ENCODE measurements at regions not wholly inside any gene's neighbourhood (a gene's known extent, or its start where the extent isn't known, plus 50 kb on each side); places are given as distances from the start of the nearest gene placed in this dataset.
"Not testable (repeated sequence)": the region's sequence is repeated elsewhere in the genome, so short reads cannot be mapped to it uniquely, and the experiment has no call there.

DNA sequence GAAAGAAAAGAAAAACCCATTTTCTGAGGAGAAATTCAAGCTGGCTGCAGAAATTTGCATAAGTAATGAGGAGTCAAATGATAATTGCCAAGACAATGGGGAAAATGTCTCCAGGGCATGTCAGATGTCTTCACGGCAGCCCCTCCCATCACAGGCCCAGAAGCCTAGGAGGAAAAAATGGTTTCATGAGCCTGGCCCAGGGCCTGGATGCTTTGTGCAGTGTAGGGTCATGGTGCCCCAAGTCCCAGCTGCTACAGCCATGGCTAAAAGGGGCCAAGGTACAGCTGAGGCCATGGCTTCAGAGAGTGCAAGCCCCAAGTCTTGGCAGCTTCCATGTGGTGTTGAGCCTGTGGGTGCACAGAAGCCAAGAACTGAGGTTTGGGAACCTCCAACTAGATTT, 283.9 kb upstream of the PREP start:
- DNase-seq: not testable (repeated sequence)

DNA sequence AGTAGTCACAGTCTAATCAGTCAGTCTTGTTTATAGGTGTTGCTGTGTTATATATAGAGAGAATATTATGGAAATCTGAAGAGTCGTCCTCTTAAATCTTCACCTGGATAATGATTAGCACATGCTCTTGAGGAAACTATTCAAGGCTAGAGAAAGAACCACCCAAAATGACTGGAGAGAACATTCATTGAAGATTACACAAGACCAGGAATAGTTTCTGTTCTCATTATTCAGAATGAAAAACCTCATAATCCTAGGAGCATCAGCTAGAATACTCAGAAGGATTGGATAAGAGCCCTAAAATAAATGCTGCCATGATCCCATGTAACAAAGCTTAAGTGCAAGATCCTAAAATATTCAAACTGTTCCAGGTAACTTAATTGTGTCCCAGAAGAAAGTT, 278.2 kb upstream of the PREP start:
- DNase-seq: no peak

DNA sequence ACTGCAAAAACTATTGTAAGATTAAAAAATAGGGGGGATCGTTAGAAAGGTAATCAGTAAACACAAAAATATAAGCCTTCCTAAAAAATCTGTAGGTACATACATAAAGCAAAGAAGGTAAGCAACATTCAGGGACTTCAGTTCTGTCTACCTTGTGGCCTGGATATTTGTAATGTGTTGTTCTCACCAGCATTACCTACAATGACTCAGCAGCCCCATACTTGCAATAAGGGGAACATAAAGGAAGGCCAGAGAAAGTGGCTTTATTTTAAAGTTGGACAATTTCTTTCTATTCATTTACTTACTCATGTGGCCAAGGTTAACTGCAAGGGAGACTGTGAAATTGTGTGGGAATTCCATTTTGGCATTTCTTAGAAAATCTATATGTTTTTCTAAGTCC, 277.2 kb upstream of the PREP start:
- no peak for DNase-seq

DNA sequence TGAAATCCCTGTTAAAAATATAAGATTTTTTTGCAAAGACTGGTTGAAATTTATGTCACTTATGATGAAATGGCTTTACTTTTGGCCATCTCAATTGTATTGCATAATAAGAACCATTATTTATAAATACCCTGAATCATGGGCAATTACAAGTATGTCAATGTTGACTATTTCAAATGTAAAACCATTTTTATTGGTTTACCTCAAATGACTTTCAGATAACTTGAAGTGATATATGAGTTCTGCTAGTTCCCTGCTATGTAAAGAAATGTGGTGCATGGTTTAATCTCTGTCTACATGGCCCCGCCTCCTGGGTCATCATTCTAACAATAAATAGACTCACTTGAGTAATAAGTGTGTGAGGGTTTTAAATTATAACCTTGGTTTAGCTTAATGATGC, 275.6 kb upstream of the PREP start:
- DNase-seq: no peak

DNA sequence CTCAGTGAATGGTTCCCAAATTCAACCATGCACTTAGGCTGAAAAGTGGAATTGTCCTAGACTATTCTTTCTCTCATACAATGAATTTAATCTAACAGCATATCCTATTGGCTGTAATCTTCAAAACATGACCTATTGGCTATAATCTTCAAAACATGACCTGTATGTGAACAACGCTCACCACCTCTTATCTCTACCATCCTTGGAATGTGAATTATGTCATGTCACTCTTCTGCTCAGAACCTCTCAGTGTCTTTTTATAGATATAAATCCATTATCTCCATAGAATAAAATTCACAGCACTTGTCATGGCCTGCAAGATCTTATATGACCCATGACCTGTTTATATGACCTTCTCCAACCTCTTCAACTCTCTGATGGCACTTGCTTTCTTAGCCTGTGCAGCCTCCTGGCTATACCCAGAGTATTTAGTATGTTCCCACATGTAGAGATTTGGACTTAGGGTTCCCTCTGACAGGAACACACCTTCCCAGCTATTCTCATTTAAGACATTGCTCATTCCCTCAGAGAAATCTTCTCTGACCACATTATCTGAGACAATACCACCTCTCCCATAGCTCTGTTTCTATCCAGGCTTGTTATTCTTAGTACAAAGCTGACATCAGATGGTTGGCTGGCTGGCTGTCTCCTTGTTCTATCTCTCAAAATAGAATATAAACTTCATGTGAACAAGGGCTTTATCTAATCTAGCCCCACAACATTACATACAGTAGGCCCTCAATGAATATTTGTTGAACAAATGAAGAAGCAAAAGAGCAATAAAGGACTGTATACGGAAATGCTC, 275.0 kb upstream of the PREP start:
- DNase-seq: no peak

DNA sequence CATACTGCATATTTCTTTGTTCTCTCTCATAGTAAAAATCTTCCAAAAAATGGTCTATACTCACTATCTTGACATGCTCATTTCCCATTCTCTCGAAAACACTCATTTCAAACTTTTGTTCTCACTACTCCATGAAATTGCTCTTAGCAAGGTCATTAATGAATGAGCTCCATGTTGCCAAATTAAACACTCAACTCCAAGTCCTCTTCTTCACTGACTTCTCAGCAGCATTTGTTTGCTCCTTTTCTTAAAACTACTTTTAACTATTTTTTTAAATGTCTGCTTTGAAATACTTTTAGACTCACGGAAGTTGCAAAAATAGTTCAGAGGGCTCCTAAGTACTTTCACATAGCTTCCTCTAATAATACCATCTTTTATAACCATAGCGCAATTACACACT, 274.0 kb upstream of the PREP start:
- no peak for DNase-seq

DNA sequence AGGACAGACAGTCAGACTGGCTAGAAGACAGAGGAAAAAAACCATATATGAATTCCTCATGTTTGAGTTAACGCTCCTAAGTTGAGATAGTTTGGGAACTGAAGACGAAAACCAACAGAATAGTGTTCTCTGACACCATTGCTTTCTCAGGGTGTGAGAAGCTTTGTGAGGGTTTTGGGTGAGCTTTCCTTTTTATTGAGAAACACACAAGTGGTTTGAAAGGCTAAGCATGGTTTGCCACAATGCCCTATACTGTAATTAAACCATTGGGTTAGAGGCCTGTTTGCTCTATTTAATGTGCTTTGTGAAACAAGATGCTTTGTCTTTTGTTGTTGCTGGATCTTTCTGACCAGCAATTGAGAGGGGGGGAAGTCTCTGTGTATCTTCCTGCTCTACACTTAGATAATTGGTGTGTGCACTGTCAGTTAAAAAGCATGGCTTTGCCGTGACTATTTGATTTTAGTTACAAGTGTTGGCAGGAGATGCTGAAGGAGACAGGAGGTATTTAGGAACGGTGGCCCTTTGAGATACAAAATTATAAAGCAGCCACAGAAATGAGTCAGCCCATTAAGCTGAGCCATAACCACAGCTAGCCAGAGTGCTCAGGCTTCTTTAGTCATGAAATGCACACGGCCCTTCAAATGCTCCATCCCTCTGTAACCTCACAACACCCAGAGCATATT, 273.0 kb upstream of the PREP start:
- no peak for DNase-seq

DNA sequence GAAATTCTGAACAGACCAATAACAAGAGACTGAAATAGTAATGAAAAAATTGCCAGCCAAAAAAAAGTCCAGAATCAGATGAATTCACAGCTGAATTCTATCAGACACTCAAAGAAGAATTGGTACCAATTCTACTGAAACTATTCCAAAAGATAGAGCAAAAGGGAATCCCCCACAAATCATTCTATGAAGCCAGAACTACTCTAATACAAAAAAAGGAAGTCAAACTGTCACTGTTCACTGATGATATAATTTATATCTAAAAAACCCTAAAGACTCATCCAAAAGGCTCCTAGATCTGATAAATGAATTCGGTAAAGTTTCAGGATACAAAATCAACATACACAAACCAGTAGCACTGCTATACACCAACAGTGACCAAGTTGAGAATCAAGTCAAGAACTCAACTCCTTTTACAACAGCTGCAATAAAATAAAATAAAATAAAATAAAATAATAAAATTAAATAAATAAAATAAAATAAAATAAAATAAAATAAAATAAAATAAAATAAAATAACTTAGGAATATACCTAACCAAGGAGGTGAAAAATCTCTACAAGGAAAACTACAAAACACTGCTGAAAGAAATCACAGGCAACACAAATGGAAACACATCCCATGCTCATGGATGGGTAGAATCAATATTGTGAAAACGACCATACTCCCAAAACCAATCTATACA, 270.1 kb upstream of the PREP start:
- not testable (repeated sequence) for DNase-seq

DNA sequence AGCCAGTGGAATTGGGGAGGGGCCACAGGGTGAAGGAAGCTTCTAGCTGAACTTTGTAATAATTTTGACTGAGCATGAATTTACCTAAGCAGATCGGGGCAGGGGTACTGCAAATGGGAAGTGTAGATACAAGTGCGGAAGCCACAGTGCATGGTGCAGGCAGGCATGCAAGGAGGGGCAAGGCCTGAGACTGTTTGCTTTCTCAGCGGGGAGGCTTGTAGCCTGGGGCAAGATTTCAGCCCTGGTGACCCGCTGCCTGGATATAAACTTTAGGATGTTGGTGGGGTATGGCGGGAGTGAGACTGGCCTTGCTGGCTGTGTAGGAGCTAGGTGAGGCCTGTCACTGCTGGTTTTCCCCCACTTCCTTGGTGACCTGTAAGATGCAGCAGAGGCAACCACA, 266.4 kb upstream of the PREP start:
- no peak for DNase-seq

DNA sequence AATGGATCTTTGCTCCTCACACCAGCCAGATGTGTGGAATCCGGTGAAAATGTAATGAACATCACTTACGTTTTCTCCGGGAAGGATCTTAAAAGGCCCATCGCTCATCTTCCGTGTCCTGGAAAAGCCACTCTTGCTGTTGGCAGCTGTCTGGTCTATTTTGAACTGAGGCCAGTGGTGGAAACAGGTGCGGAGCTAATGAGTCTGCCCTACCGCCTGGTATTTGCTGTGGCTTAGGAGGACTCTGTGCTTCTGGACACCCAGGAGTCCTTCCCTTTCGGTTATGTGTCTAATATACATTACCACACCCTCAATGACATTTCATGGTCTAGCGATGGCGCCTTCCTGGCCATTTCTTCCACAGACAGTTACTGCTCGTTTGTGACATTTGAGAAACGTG, 264.2 kb upstream of the PREP start:
- no peak for DNase-seq

DNA sequence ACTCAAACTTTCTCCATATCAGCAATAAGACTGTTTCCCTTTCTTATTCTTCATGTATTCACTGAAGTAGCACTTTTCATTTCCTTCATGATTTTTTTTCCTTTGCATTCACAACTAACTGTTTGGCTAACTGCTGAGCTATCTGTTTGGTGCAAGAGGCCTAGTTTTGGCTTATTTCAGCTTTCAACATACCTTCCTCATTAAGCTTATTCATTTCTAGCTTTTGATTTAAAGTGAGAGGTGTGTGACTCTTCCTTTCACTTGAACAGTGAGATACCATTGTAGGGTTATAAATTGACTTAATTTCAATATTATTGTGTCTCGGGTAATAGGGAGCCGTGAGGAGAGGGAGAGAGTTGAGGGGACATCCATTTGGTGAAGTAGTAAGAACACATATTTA, 262.0 kb upstream of the PREP start:
- no peak for DNase-seq

DNA sequence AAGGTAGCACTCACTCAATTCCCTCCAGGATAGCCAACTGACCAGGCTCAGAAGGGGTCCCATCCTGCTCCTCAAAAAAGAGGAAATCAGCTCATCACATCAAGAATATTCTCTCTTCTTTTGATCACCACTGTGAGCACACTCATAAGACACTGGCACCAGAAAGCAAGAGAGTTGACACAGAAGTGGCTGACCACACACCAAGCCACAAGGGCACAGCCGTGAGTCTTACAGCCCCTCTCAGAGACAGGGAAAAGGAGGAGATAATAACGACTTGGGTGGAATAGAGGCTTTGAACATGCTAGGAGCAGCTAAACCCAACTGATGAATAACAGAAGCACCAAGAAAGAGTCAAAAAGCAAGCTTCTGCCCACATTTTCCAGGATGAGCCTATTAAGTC, 249.1 kb upstream of the PREP start:
- DNase-seq: no peak

DNA sequence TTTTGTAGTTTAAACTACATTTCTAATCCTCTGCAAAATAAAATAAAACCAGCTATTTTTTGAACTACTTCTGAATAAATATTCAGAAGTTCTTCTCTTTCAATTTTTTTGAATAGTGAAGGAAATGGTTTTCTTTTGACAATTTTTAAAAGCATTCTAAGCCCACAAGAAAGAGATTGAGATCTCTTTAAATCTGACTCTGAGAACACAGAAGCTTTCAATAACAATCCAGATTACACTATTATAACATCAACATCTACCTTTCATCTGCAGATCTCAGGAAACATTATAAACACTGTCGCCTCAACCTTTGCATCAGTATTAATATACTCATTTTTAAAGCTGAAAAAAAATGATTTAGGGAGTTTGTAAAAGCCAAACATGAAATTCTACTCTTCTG, 247.5 kb upstream of the PREP start:
- DNase-seq: no peak

DNA sequence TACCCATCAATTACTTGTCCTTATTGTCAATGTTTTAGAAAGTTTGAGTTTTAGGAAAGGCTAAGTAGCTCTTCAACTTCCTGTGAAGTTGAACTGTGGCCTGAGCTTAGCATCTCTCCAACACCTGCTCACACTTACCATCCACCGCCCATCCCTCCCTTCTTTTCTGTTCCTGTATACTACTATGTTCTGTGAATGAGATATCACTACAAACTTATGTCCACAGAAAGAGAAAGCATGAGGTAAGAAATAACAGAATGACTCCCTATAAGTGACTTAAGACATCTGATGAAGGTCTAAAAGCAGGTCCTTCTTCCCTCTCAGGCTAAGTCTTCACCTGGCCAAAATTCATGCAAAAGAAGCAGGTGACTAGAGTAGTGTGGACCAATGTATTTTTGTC, 246.3 kb upstream of the PREP start:
- no peak for DNase-seq

DNA sequence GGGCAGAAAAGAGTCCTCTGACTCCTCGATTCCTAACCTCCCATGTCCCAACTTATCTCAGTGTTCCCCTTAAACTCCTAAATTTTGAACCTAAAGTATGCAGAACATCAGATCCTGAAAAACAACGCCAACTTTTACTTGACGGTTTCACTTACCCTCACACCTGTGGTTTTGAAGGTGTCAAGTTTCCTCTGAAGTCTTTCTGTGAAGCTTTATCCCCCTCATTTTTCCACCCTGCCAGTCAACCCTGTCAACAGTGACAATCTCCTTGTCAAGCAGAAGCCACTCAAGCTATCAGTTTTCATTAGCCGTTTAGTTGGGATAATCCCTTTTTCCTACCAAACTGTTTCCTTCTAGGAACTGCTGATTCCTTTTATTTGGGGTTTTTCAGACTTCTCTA, 245.4 kb upstream of the PREP start:
- no peak for DNase-seq

DNA sequence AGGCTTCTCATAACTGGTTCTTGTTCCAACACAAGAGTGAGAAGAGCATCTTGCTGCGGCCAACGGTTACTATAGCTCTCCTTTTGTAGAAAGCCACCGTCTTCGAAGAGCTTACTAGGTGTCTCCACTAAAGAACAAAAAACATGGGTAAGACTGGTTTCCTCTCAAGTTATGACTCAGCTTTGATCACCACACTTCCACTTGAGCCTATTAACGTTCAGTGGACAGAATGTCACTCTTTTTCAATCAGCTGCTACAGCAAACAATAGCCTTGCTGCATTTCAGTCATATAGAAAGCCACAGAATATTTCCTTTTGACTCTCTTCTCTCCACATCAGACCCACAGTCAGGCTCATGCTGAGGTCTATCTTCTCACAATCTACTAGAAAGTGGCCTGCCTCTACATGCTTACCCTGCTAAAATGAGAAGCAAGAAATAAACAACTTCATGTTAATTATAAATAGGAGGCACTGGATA, 243.5 kb upstream of the PREP start:
- no peak for DNase-seq

DNA sequence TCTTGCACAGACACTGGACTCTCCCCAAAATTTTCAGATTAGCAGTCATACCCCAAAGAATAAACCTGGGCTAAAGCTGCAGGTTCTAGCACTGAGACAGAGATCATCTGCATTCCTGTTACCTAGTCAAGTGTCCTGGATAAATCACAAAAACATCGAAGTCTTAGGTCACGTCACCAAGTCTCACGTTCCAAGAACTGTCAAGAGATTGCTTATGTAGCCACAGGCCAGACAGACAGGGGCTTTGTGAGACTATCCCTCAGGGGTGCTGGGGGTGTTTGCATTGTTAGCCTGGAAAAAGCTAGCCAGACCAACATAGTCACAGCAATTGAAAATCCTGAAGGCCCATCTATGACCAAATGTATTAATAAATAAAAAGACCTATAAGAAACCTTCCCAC, 243.1 kb upstream of the PREP start:
- DNase-seq: no peak

DNA sequence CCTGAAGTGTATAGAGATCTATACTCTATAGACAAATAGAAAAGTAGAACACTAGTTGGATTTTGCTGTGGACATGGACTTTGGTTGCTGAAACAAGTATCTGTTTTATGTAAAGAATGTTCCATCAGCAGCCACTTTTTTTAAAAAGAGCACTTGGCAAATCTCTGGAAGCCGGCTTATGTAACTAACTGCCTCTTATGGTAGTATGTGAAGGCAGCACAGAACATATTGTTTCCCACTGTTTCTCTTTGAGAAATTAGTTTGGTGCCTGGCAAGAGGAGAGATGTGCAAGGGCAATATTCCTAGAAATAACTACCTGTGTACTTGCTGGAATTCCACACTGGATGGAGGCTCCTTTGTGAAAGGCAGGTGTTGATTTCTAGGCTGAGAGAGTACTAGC, 242.3 kb upstream of the PREP start:
- DNase-seq: no peak

DNA sequence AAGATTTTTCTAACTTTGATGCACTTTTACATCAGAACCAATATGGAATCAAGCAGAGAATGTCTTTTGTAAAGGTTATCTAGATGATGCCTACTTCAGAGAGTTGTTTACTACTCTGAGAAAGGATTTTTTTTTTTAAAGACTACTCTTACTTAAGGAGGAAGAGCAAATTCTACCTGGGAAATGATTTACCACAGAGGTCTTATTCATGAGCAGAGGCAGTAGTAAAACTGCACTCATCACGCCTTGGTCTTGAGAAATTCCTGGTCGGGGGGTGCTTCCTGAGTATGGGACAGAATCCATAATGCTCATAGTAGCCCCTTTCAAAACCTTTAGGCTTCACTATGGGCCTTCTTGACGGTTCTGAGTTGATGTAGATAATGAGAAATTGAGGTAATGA, 241.8 kb upstream of the PREP start:
- no peak for DNase-seq

DNA sequence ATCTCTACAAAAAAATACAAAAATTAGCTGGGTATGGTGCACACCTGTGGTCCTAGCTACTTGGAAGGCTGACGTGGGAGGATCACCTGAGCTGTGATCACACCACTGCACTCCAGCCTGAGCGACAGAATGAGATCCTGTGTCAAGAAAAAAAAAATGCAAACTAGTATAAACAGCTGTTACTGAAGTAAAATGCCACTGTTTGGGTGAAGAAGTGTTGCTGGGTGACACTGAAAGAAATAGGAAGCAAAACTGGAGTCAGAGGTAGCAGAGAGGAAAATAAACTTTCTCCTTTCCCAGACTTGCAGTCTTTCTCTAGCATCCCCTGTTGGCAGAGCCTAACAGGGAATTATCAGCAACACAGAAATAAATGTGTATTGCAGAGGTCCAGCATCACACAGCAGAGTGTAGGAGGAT, 241.2 kb upstream of the PREP start:
- DNase-seq: no peak

DNA sequence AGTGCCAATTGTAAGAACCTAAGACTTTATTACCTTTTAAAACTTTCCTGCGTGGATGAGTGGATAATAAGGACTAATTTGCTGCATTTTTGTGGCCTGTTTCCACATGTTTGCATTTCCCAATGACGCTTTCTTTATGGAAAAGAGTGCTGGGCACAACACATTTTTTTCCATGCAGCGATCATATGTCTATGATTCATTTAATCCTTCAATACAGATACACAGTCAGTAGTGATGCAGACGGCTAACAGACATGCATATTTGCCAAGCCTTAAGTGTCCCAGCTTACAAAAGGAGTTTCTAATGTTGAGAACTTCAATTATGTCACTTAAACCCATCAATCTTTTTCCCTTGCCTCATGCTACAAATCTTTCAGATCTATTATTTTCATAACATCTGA, 239.8 kb upstream of the PREP start:
- no peak for DNase-seq

DNA sequence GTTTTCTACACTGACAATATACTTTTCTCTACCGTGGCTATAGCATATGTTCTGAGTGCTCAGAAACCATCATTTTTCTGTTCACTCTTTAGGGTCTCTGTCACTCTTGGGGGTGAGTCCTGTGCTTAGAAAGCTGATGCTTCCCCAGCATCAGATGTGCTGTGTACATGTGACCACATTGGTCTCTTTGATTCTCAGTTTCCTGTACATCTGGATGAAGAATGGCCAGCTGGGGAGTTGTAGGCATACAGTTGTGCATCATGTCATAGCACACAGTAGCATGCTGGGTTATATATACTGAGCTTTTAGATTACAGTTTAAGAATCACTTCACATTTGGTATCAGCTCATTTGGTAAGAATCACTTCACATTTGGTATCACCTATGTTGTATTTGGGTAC, 238.6 kb upstream of the PREP start:
- DNase-seq: no peak

DNA sequence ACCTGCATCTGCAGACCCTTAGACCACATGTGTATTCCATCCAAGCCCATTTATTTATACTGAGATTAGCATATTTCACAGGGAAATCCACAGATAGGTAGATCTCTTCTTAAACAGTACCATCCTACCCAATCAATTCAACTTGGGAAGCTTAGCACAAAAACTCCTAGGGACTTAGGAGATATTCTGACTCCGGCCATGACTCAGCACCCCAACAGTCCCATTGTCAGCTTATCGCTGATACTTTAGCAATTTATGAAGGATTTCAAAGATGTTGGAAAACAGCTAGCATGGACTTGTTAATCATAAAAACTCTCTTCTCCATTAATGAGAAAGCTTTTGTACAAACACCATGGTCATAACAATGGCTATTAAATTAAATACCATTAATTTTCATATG, 236.2 kb upstream of the PREP start:
- DNase-seq: no peak

DNA sequence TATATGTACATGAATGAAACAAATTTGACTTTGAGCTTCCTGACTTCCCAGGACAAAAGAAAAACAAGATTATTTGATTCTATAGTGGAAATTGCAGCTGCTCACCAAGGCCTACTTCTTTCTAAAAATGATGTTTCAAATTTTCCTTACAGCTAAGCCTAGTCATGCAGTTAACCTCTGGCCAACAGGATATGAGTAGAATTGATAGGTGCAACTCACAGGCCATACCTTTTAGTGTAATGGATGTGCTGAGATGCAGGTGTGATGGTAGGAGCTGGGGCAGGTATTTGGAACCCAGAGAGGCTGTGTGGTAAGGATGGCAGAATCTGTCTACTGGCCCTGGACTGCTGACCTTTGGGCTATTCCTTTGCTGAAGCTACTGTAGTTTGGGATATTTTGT, 230.9 kb upstream of the PREP start:
- DNase-seq: no peak

All from activated naive CD4-positive, alpha-beta T cell (primary cell).